Ishikawa (cell line): ENCODE measurements at regions not wholly inside any gene's neighbourhood (a gene's known extent, or its start where the extent isn't known, plus 50 kb on each side); places are given as distances from the start of the nearest gene placed in this dataset.

Experiments used
- CEBPB ChIP-seq: IDR thresholded peaks from 2 replicates; pipeline ENCODE4 v1.6.1; 2012
- CREB1 ChIP-seq: IDR thresholded peaks from 2 replicates; pipeline ENCODE4 v1.6.1; 2012; ENCODE audit warnings: low read depth
- EGR1 ChIP-seq: IDR thresholded peaks from 2 replicates; pipeline ENCODE4 v1.6.1; 2012
- EP300 ChIP-seq: IDR thresholded peaks from 2 replicates; pipeline ENCODE4 v1.6.1; 2012; ENCODE audit warnings: borderline replicate concordance
- FOXM1 ChIP-seq: IDR thresholded peaks from 2 replicates; pipeline ENCODE4 v1.6.1; 2012; ENCODE audit warnings: low read depth, borderline replicate concordance
- NFIC ChIP-seq: IDR thresholded peaks from 2 replicates; pipeline ENCODE4 v1.6.1; 2012
- RAD21 ChIP-seq: IDR thresholded peaks from 2 replicates; pipeline ENCODE4 v1.6.1; 2012; ENCODE audit warnings: low read depth
- REST ChIP-seq: IDR thresholded peaks from 2 replicates; pipeline ENCODE4 v1.6.1; 2012; ENCODE audit warnings: low read depth, mild to moderate bottlenecking
- TAF1 ChIP-seq: IDR thresholded peaks from 2 replicates; pipeline ENCODE4 v1.6.1; 2012; ENCODE audit warnings: low read depth, mild to moderate bottlenecking
- TCF12 ChIP-seq: IDR thresholded peaks from 2 replicates; pipeline ENCODE4 v1.6.1; 2012; ENCODE audit warnings: low read depth
- YY1 ChIP-seq: IDR thresholded peaks from 2 replicates; pipeline ENCODE4 v1.6.1; 2012; ENCODE audit warnings: low read depth
- ZBTB7A ChIP-seq: IDR thresholded peaks from 2 replicates; pipeline ENCODE4 v1.6.1; 2012; ENCODE audit warnings: low read depth
- TF ChIP-seq, protein P1 (sequence below): IDR thresholded peaks from 2 replicates; pipeline ENCODE4 v1.6.1; 2012
- TF ChIP-seq, protein P2 (sequence below): IDR thresholded peaks from 2 replicates; pipeline ENCODE4 v1.6.1; 2012

DNA sequence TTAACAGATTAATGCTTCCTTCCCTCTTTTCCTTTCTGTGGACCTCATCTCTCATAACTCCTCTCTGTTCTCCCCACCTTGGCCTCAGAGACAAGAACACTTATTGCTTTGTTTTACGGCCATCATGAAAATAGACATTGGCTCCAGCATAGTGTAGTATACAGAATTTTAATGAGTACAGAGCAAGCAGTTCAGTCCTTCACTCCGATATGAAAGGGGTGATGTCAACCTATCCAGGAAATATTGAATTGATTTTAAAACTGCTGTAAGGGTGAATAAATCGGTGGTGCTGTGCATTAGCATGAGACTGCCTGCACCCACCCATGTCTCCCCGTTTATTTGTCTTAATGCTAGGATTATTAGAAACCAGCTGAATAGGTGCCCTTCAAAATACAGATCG lies 490.9 kb upstream of the TBL1XR1 start:
- TF ChIP-seq TCF12: no peak
- no peak for TF ChIP-seq EP300
- no peak for TF ChIP-seq FOXM1
- no peak for TF ChIP-seq TAF1
- no peak for TF ChIP-seq RAD21
- TF ChIP-seq NFIC: no peak
- TF ChIP-seq, protein P1, sequence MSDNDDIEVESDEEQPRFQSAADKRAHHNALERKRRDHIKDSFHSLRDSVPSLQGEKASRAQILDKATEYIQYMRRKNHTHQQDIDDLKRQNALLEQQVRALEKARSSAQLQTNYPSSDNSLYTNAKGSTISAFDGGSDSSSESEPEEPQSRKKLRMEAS: no peak
- TF ChIP-seq EGR1: no peak
- TF ChIP-seq CEBPB: no peak
- no peak for TF ChIP-seq REST
- TF ChIP-seq, protein P2, sequence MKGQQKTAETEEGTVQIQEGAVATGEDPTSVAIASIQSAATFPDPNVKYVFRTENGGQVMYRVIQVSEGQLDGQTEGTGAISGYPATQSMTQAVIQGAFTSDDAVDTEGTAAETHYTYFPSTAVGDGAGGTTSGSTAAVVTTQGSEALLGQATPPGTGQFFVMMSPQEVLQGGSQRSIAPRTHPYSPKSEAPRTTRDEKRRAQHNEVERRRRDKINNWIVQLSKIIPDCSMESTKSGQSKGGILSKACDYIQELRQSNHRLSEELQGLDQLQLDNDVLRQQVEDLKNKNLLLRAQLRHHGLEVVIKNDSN: no peak
- TF ChIP-seq YY1: no peak
- no peak for TF ChIP-seq ZBTB7A
- no peak for TF ChIP-seq CREB1
